HG03558 (cell line): ENCODE measurements at regions not wholly inside any gene's neighbourhood (a gene's known extent, or its start where the extent isn't known, plus 50 kb on each side); places are given as distances from the start of the nearest gene placed in this dataset.

ENCODE experiments used
- ATAC-seq: cut with Tn5 transposase; IDR thresholded peaks from one replicate; pipeline ENCODE4 v1.9.1; 2021; ENCODE audit warnings: moderate number of reproducible peaks; ENCODE audit not compliant: unreplicated experiment; ENCODE audit errors: extremely low read depth

- no peak for ATAC-seq
Observed at GRCh38 chr2:215702116-215702902, 266.4 kb upstream of the FN1 start.

- ATAC-seq, result no peak
Observed at GRCh38 chr2:215699700-215700538, 264.1 kb upstream of the FN1 start.

- no peak for ATAC-seq
Observed at GRCh38 chr2:215699018-215699417, 263.1 kb upstream of the FN1 start.

- no peak for ATAC-seq
Observed at GRCh38 chr2:215698566-215698965, 262.7 kb upstream of the FN1 start.

GRCh38 chr2:215697496-215697895, 261.6 kb upstream of the FN1 start:
- ATAC-seq, result no peak

GRCh38 chr2:215697003-215697402, 261.1 kb upstream of the FN1 start:
- ATAC-seq, result no peak

GRCh38 chr2:215695861-215696260, 260.0 kb upstream of the FN1 start:
- no peak for ATAC-seq

- ATAC-seq, result no peak
Observed at GRCh38 chr2:215693999-215694580, 258.2 kb upstream of the FN1 start.

GRCh38 chr2:215693193-215693998, 257.5 kb upstream of the FN1 start:
- no peak for ATAC-seq

- no peak for ATAC-seq
Observed at GRCh38 chr2:215692387-215693079, 256.7 kb upstream of the FN1 start.

- ATAC-seq, result no peak
Observed at GRCh38 chr2:215691346-215691745, 255.5 kb upstream of the FN1 start.

- no peak for ATAC-seq
Observed at GRCh38 chr2:215687149-215688031, 251.5 kb upstream of the FN1 start.

- ATAC-seq, result no peak
Observed at GRCh38 chr2:215685238-215685990, 249.5 kb upstream of the FN1 start.

GRCh38 chr2:215684448-215685237, 248.8 kb upstream of the FN1 start:
- no peak for ATAC-seq

- no peak for ATAC-seq
Observed at GRCh38 chr2:215683295-215683694, 247.4 kb upstream of the FN1 start.

- ATAC-seq, result no peak
Observed at GRCh38 chr2:215681799-215682596, 246.1 kb upstream of the FN1 start.
